Neuronal stem cell (in vitro differentiated cells): ENCODE measurements at regions not wholly inside any gene's neighbourhood (a gene's known extent, or its start where the extent isn't known, plus 50 kb on each side); places are given as distances from the start of the nearest gene placed in this dataset.
A peak's percentile ranks its signal among the peaks of the same experiment; 100 is the strongest.

Source experiments
- DNase-seq: peaks from one replicate; pipeline ENCODE4 v3.0.0-alpha.2; 2013; ENCODE audit warnings: low spot score
- H2AFZ ChIP-seq: one replicate; pipeline ENCODE4 v1.6.1; 2013; ENCODE audit warnings: mild to moderate bottlenecking, low read length, inconsistent platforms
- H2AK5ac ChIP-seq: 2 replicates; pipeline ENCODE4 v1.6.1; 2013; ENCODE audit warnings: low read depth, mild to moderate bottlenecking, inconsistent platforms, low read length, moderate library complexity, mixed read lengths
- H2BK120ac ChIP-seq: 2 replicates; pipeline ENCODE4 v1.6.1; 2013; ENCODE audit warnings: low read depth, mild to moderate bottlenecking, inconsistent platforms, low read length, moderate library complexity, mixed read lengths
- H2BK12ac ChIP-seq: one replicate; pipeline ENCODE4 v1.6.1; 2013; ENCODE audit warnings: low read length, inconsistent platforms
- H2BK15ac ChIP-seq: 2 replicates; pipeline ENCODE4 v1.6.1; 2013; ENCODE audit warnings: mild to moderate bottlenecking, low read length, inconsistent platforms, mixed read lengths
- H2BK5ac ChIP-seq: one replicate; pipeline ENCODE4 v1.6.1; 2013; ENCODE audit warnings: inconsistent platforms, mild to moderate bottlenecking, low read length, moderate library complexity
- H3K14ac ChIP-seq: one replicate; pipeline ENCODE4 v1.6.1; 2013; ENCODE audit warnings: low read length, inconsistent platforms
- H3K18ac ChIP-seq: 2 replicates; pipeline ENCODE4 v1.6.1; 2013; ENCODE audit warnings: low read length, inconsistent platforms
- H3K23ac ChIP-seq: 2 replicates; pipeline ENCODE4 v1.6.1; 2013; ENCODE audit warnings: low read depth, mild to moderate bottlenecking, mixed read lengths, low read length, inconsistent platforms; ENCODE audit not compliant: poor library complexity
- H3K27ac ChIP-seq: replicated peaks from 3 replicates; pipeline ENCODE4 v1.5.1; 2013; ENCODE audit warnings: low read length, inconsistent platforms
- H3K27me3 ChIP-seq, 3 experiments: 2 replicates each; pipeline ENCODE4 v1.6.1; 2013; ENCODE audit warnings: low read length in 3 of 3, mild to moderate bottlenecking in 2 of 3, inconsistent platforms in 1 of 3, low read depth in 1 of 3, mixed read lengths in 1 of 3, moderate library complexity in 1 of 3; ENCODE audit not compliant: control insufficient read depth in 3 of 3, insufficient read depth in 3 of 3
- H3K36me3 ChIP-seq, 2 donors: replicated peaks in 1 of 2; 2 replicates each; pipeline ENCODE4 v1.6.1; 2013; ENCODE audit warnings: low read length in 2 of 2; ENCODE audit not compliant: control insufficient read depth in 2 of 2, insufficient read depth in 2 of 2
- H3K4ac ChIP-seq: 2 replicates; pipeline ENCODE4 v1.6.1; 2013; ENCODE audit warnings: inconsistent platforms, mild to moderate bottlenecking, low read length, moderate library complexity
- H3K4me1 ChIP-seq, 2 donors: 1 replicate in 1 of 2; 2 replicates in 1 of 2; pipeline ENCODE4 v1.6.1; 2013; ENCODE audit warnings: low read length in 2 of 2, low read depth in 1 of 2; ENCODE audit not compliant: control insufficient read depth in 2 of 2, insufficient read depth in 1 of 2
- H3K4me2 ChIP-seq: one replicate; pipeline ENCODE4 v1.6.1; 2013; ENCODE audit warnings: mild to moderate bottlenecking, low read length, inconsistent platforms; ENCODE audit not compliant: insufficient read depth, poor library complexity, severe bottlenecking
- H3K4me3 ChIP-seq, 2 donors: 2 replicates each; pipeline ENCODE4 v1.5.1; 2013; ENCODE audit warnings: low read length in 2 of 2, mild to moderate bottlenecking in 2 of 2, inconsistent platforms in 1 of 2, moderate library complexity in 1 of 2
- H3K79me1 ChIP-seq: one replicate; pipeline ENCODE4 v1.6.1; 2013; ENCODE audit warnings: low read depth, mild to moderate bottlenecking, inconsistent platforms, low read length, moderate library complexity
- H3K9ac ChIP-seq: one replicate; pipeline ENCODE4 v1.6.1; 2013; ENCODE audit warnings: mild to moderate bottlenecking, low read depth, low read length, inconsistent platforms; ENCODE audit not compliant: poor library complexity
- H3K9me3 ChIP-seq, 2 donors: replicated peaks in 1 of 2; 2 replicates each; pipeline versions ENCODE3 to v1.6.1; 2013; ENCODE audit warnings: low read length in 2 of 2, mild to moderate bottlenecking in 2 of 2, inconsistent platforms in 1 of 2, low read depth in 1 of 2, mixed read lengths in 1 of 2, moderate library complexity in 1 of 2; ENCODE audit not compliant: control insufficient read depth in 2 of 2, insufficient read depth in 1 of 2
- H4K8ac ChIP-seq: one replicate; pipeline ENCODE4 v1.6.1; 2013; ENCODE audit warnings: low read depth, mild to moderate bottlenecking, inconsistent platforms, low read length, moderate library complexity
- H4K91ac ChIP-seq: one replicate; pipeline ENCODE4 v1.6.1; 2013; ENCODE audit warnings: low read length, low read depth, mild to moderate bottlenecking, inconsistent platforms; ENCODE audit not compliant: poor library complexity
- WGBS, 2 donors: extraction: QIAGEN DNeasy Blood & Tissue Kit; methylation state at CpG; one replicate each; pipeline ENCODE4 v1.1.7; 2013; ENCODE audit warnings: missing lambda C conversion rate in 2 of 2, mixed read lengths in 1 of 2; ENCODE audit not compliant: insufficient read length in 2 of 2, insufficient replicate concordance in 1 of 2; ENCODE audit errors: extremely low coverage in 2 of 2; 5-methylcytosine and 5-hydroxymethylcytosine counted together

DNA sequence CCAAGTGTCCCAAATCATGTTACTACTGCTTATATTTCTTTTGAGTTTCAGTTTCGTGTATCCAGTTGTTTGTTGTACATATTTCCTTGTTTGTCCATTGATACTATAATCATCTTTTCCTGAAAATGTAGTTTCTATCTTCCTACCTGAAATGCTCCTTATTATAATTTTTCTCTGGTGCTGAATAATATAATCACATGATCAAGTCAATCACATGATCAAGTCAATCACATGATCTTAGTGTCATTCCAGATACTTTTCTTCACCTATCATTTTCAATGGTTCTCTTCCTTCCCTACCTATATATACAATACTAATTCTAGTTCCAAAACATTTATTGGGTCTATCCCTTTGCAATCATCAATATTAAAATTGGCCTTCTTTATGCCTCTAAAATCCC, 2058.8 kb downstream of the PCDH7 start:
- H2BK15ac ChIP-seq: no peak overlapping the region
- H2BK5ac ChIP-seq: no peak overlapping the region
- no peak overlapping the region for H2AK5ac ChIP-seq
- H2BK120ac ChIP-seq: no peak overlapping the region
- H2BK12ac ChIP-seq: no peak overlapping the region
- no peak overlapping the region for H3K4me2 ChIP-seq
- no peak overlapping the region for H3K27ac ChIP-seq
- H4K8ac ChIP-seq: no peak overlapping the region
- H3K27me3 ChIP-seq: no peaks in the 10 kb centered on the region
- H3K9me3 ChIP-seq: no peaks in the 10 kb centered on the region
- no peak overlapping the region for H2AFZ ChIP-seq
- no peak overlapping the region for H3K9ac ChIP-seq
- H4K91ac ChIP-seq: no peak overlapping the region
- no peaks in the 10 kb centered on the region for H3K79me1 ChIP-seq
- no peak overlapping the region for H3K4ac ChIP-seq
- no peak overlapping the region for H3K14ac ChIP-seq
- no peak overlapping the region for H3K18ac ChIP-seq
- H3K4me1 ChIP-seq: no peaks in the 10 kb centered on the region
- DNase-seq: no peak
- H3K36me3 ChIP-seq: no peaks in the 10 kb centered on the region
- no peak overlapping the region for H3K23ac ChIP-seq
- no CpG with 5 or more reads among the region's 1 CpG for WGBS, 2 donors
- no peak overlapping the region for H3K4me3 ChIP-seq

DNA sequence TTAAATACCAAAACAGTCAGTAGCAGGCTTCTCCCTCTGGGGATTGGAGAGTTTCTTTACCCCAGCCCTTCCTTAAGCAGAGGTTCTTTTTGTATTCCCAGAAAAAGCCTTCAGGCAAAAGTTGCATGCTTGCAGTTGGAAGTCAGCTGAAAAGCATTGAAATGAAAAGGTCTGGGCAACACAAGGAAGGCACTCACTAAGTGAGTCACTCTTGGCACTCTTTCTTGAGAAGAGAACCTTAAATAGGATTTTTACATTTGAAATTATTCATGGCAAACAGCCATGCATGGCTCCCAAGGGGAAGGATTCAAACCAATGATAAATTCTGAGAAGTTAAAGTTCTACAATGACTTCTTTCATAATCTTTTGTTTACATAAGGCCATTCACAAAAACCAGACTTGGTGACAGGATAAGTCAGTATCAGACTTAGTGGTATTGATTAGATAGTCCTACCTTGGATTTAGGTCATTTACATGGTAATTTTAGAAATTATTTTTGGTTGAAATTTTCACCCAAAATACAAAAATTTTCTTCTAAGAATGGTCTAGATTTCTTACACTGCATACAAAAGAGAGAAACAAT, 2068.9 kb downstream of the PCDH7 start:
- no peak overlapping the region for H3K4me2 ChIP-seq
- no peak overlapping the region for H2BK12ac ChIP-seq
- H3K79me1 ChIP-seq: no peaks in the 10 kb centered on the region
- no peaks in the 10 kb centered on the region for H3K36me3 ChIP-seq
- H3K9me3 ChIP-seq: no peaks in the 10 kb centered on the region
- no peak overlapping the region for H2AK5ac ChIP-seq
- H3K23ac ChIP-seq: no peak overlapping the region
- no peak overlapping the region for H3K18ac ChIP-seq
- H3K4me1 ChIP-seq: peaks cover 0 to 2% of the 10 kb centered on the region in 2 donors
- H3K4ac ChIP-seq: no peak overlapping the region
- no peaks in the 10 kb centered on the region for H3K27me3 ChIP-seq
- no peak overlapping the region for H4K91ac ChIP-seq
- no peak overlapping the region for H2BK120ac ChIP-seq
- no peak for DNase-seq
- H2BK15ac ChIP-seq: no peak overlapping the region
- H2BK5ac ChIP-seq: no peak overlapping the region
- no peak overlapping the region for H3K27ac ChIP-seq
- H3K4me3 ChIP-seq: no peak overlapping the region
- no peak overlapping the region for H4K8ac ChIP-seq
- H3K9ac ChIP-seq: no peak overlapping the region
- H2AFZ ChIP-seq: no peak overlapping the region
- H3K14ac ChIP-seq: no peak overlapping the region

DNA sequence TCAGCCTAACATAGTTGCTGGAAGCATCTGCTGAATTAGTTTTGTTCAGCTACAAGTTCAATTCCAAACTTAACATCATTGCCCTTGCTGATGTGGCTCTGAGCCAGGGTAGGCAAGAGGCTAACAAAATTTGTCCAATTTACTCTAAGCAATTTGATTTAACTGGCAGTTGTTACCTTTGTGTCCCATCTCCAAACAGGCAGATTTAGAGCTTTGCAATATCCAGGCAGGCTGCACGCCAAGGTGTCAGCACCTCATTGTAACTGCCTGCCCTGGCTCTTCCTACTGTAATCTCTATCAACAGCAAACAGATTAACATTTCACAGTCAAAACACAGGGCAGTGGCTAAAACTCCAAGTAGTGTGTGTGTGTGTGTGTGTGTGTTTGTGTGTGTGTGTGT, 2070.6 kb downstream of the PCDH7 start:
- Histone ChIP-seq H3K9ac (no peak overlapping the region), H3K23ac (no peak overlapping the region), H2BK15ac (no peak overlapping the region), H3K4me1 (peaks cover 0 to 2% of the 10 kb centered on the region in 2 donors), H4K8ac (no peak overlapping the region), H3K14ac (no peak overlapping the region), H4K91ac (no peak overlapping the region), H2AK5ac (no peak overlapping the region), H3K79me1 (no peaks in the 10 kb centered on the region), H2AFZ (no peak overlapping the region), H3K4me3 (no peak overlapping the region), H2BK12ac (no peak overlapping the region), H3K27me3 (no peaks in the 10 kb centered on the region), H2BK5ac (no peak overlapping the region), H3K36me3 (no peaks in the 10 kb centered on the region), H3K18ac (no peak overlapping the region), H3K4me2 (no peak overlapping the region), H2BK120ac (no peak overlapping the region), H3K9me3 (no peaks in the 10 kb centered on the region), H3K4ac (no peak overlapping the region), H3K27ac (no peak overlapping the region)
- DNase-seq: no peak
- no CpG with 5 or more reads among the region's 1 CpG for WGBS, 2 donors

DNA sequence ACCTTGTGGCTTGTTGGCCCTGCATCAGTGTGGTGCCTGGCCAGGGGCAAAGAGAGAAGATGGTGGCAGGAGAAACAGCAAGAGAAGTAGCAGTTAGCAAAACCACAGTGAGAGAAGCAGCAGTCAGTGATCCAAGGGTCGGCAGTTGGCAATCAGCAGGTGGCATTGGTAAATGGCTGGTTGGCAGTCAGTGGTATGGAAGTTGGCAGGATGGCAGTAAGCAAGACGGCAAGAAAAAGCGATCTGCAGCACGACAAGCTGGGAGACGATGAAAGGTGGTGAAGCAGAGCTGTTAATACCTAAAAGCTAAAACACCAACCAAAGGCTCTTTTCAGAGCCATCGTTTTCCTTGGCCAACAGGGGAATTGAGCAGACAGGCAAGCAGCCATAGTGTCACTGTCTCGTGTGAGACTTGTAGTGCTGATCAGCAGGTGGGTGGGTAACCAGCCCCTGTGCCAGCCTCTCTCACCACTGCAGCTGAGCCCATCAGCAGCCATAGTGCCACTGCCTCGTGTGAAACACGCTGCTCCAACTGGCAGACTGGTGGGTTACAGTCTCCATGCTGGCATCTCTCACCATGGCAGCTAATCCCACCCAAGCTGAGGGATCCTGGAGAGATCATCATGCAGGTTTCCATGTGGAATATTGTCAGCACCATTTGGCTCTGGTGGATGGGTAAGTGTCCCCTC, 2078.4 kb downstream of the PCDH7 start:
- Histone ChIP-seq H3K23ac (no peak overlapping the region), H2BK15ac (no peak overlapping the region), H2AFZ (no peak overlapping the region), H2BK120ac (no peak overlapping the region), H3K4me2 (no peak overlapping the region), H4K91ac (no peak overlapping the region), H3K4me3 (no peak overlapping the region), H3K14ac (no peak overlapping the region), H3K4me1 (no peaks in the 10 kb centered on the region), H3K27ac (no peak overlapping the region), H3K27me3 (peaks cover 0 to 1% (median 0%) of the 10 kb centered on the region in 3 experiments), H3K9ac (no peak overlapping the region), H2BK12ac (no peak overlapping the region), H2BK5ac (no peak overlapping the region), H2AK5ac (no peak overlapping the region), H3K9me3 (no peaks in the 10 kb centered on the region), H3K79me1 (no peaks in the 10 kb centered on the region), H3K18ac (peak overlapping the region; percentile 18), H4K8ac (no peak overlapping the region), H3K36me3 (no peaks in the 10 kb centered on the region), H3K4ac (no peak overlapping the region)
- WGBS, 2 donors: no CpG with 5 or more reads among the region's 9 CpGs
- no peak for DNase-seq
